IMR-90 (cell line): ENCODE measurements at regions not wholly inside any gene's neighbourhood (a gene's known extent, or its start where the extent isn't known, plus 50 kb on each side); places are given as distances from the start of the nearest gene placed in this dataset.
"Not testable (repeated sequence)": the region's sequence is repeated elsewhere in the genome, so short reads cannot be mapped to it uniquely, and the experiment has no call there.

Experiments
- ATAC-seq: fragments of 200-7000 bp; cut with Tn5 transposase; 2 replicates; pipeline ENCODE4 v1.9.1; 2020; ENCODE audit warnings: low read depth, mild to moderate bottlenecking, moderate library complexity
- BruUV-seq: library from RNA; stranded (reverse); fragments of 400-500 nt; replicated peaks from 2 replicates; lab custom pipeline; 2021; lab: Mats Ljungman, UMichigan
- CTCF ChIA-PET: fragments of 300-600 bp; formaldehyde crosslinking; extraction: SDS; loops from one replicate; lab custom pipeline; 2021; ENCODE audit warnings: antibody characterized with exemption; lab: Yijun Ruan, JAX
- POLR2A ChIA-PET: fragments of 300-600 bp; sonication (Branson Sonifier 250); formaldehyde crosslinking; loops from one replicate; lab custom pipeline; 2022; ENCODE audit warnings: antibody characterized with exemption; ENCODE audit not compliant: unreplicated experiment; lab: Charles Lee
- DNase-seq: peaks from one replicate; pipeline ENCODE4 v3.0.0; 2013
- H2AFZ ChIP-seq: replicated peaks from 2 replicates; pipeline ENCODE3; 2013; ENCODE audit warnings: low read length, mild to moderate bottlenecking; ENCODE audit not compliant: poor library complexity
- H2AK5ac ChIP-seq: 2 replicates; pipeline ENCODE4 v1.6.1; 2013; ENCODE audit warnings: low read depth, low read length, inconsistent platforms
- H2AK9ac ChIP-seq: replicated peaks from 2 replicates; pipeline ENCODE3; 2013; ENCODE audit warnings: mild to moderate bottlenecking, low read depth, low read length, moderate library complexity; ENCODE audit not compliant: poor library complexity
- H2BK120ac ChIP-seq: 2 replicates; pipeline ENCODE4 v1.6.1; 2013; ENCODE audit warnings: low read depth, low read length, inconsistent platforms
- H2BK15ac ChIP-seq: 3 replicates; pipeline ENCODE4 v1.6.1; 2013; ENCODE audit warnings: low read depth, low read length, inconsistent platforms
- H2BK20ac ChIP-seq: 2 replicates; pipeline ENCODE4 v1.6.1; 2013; ENCODE audit warnings: low read depth, mild to moderate bottlenecking, inconsistent platforms, low read length, moderate library complexity
- H2BK5ac ChIP-seq: 2 replicates; pipeline ENCODE4 v1.6.1; 2013; ENCODE audit warnings: mild to moderate bottlenecking, low read depth, low read length, inconsistent platforms; ENCODE audit not compliant: poor library complexity, severe bottlenecking
- H3K14ac ChIP-seq: replicated peaks from 2 replicates; pipeline ENCODE4 v1.6.1; 2013; ENCODE audit warnings: low read depth, low read length, inconsistent platforms
- H3K18ac ChIP-seq: 2 replicates; pipeline ENCODE4 v1.6.1; 2013; ENCODE audit warnings: low read depth, low read length, control low read depth
- H3K23ac ChIP-seq: 2 replicates; pipeline ENCODE4 v1.6.1; 2013; ENCODE audit warnings: low read depth, low read length, inconsistent platforms
- H3K27ac ChIP-seq: 2 replicates; pipeline ENCODE4 v1.5.1; 2013; ENCODE audit warnings: mild to moderate bottlenecking, control low read depth, low read length; ENCODE audit not compliant: insufficient read depth
- H3K27me3 ChIP-seq: 2 replicates; pipeline ENCODE4 v1.6.1; 2013; ENCODE audit warnings: low read length; ENCODE audit not compliant: control insufficient read depth, insufficient read depth
- H3K36me3 ChIP-seq: 2 replicates; pipeline ENCODE4 v1.6.1; 2013; ENCODE audit warnings: low read length, mixed read lengths; ENCODE audit not compliant: control insufficient read depth, insufficient read depth
- H3K4ac ChIP-seq: 2 replicates; pipeline ENCODE4 v1.6.1; 2013; ENCODE audit warnings: low read depth, low read length, inconsistent platforms
- H3K4me1 ChIP-seq: 2 replicates; pipeline ENCODE4 v1.6.1; 2013; ENCODE audit warnings: low read length, mixed read lengths; ENCODE audit not compliant: control insufficient read depth, insufficient read depth
- H3K4me2 ChIP-seq: 2 replicates; pipeline ENCODE4 v1.6.1; 2013; ENCODE audit warnings: low read depth, mild to moderate bottlenecking, control low read depth, low read length, moderate library complexity
- H3K4me3 ChIP-seq: 2 replicates; pipeline ENCODE4 v1.5.1; 2013; ENCODE audit warnings: low read depth, mild to moderate bottlenecking, control low read depth, low read length, moderate library complexity; ENCODE audit not compliant: insufficient read depth
- H3K56ac ChIP-seq: 2 replicates; pipeline ENCODE4 v1.6.1; 2013; ENCODE audit warnings: low read length, inconsistent platforms; ENCODE audit not compliant: insufficient read depth; ENCODE audit errors: extremely low read depth
- H3K79me1 ChIP-seq, 2 experiments: 2 replicates each; pipeline ENCODE4 v1.6.1; 2013; ENCODE audit warnings: low read length in 2 of 2, inconsistent platforms in 1 of 2, low read depth in 1 of 2
- H3K9ac ChIP-seq: 2 replicates; pipeline ENCODE4 v1.6.1; 2013; ENCODE audit warnings: low read depth, low read length, control low read depth
- H3K9me1 ChIP-seq: 2 replicates; pipeline ENCODE4 v1.6.1; 2013; ENCODE audit warnings: low read length, inconsistent platforms; ENCODE audit not compliant: insufficient read depth
- H3K9me3 ChIP-seq: 2 replicates; pipeline ENCODE4 v1.6.1; 2013; ENCODE audit warnings: low read length; ENCODE audit not compliant: control insufficient read depth, insufficient read depth
- H4K20me1 ChIP-seq: 2 replicates; pipeline ENCODE4 v1.6.1; 2013; ENCODE audit warnings: low read length, inconsistent platforms; ENCODE audit not compliant: insufficient read depth
- H4K5ac ChIP-seq: 2 replicates; pipeline ENCODE4 v1.6.1; 2013; ENCODE audit warnings: mild to moderate bottlenecking, low read depth, low read length, control low read depth
- H4K8ac ChIP-seq, 2 experiments: 2 replicates each; pipeline ENCODE4 v1.6.1; 2013; ENCODE audit warnings: low read depth in 2 of 2, low read length in 2 of 2, control low read depth in 1 of 2, inconsistent platforms in 1 of 2
- H4K91ac ChIP-seq: 2 replicates; pipeline ENCODE4 v1.6.1; 2013; ENCODE audit warnings: low read depth, low read length, inconsistent platforms; ENCODE audit not compliant: insufficient read depth
- CEBPB ChIP-seq: IDR thresholded peaks from 2 replicates; pipeline ENCODE4 v1.6.1; 2012; ENCODE audit warnings: low read depth, low read length, improper control_type of control experiment
- FOS ChIP-seq: fragments of 150-350 bp; IDR thresholded peaks from 2 replicates; pipeline ENCODE4 v1.6.1; 2016; ENCODE audit warnings: low read depth, low read length
- RCOR1 ChIP-seq: IDR thresholded peaks from 2 replicates; pipeline ENCODE4 v1.6.1; 2012; ENCODE audit warnings: mild to moderate bottlenecking, low read length, improper control_type of control experiment; ENCODE audit not compliant: insufficient replicate concordance
- WGBS, 2 experiments: methylation state at CpG; one replicate each; pipeline versions ENCODE4 v1.1.5 to v1.1.7; 2013; ENCODE audit warnings: missing lambda C conversion rate in 2 of 2; ENCODE audit not compliant: insufficient read length in 1 of 2; ENCODE audit errors: extremely low coverage in 2 of 2; 5-methylcytosine and 5-hydroxymethylcytosine counted together
- dilution Hi-C: fragments of 300-500 bp; cut with HindIII; formaldehyde crosslinking; loops from one replicate; pipeline ENCODE4 v1.14.3; 2018; ENCODE audit warnings: low sequenced_read_pairs; ENCODE audit not compliant: unreplicated experiment
- in situ Hi-C: fragments of 300-500 bp; cut with MboI; formaldehyde crosslinking; loops from 3 replicates; pipeline ENCODE4 v1.14.3; 2019; ENCODE audit warnings: low sequenced_read_pairs, inconsistent platforms, mixed read lengths
- intact Hi-C: fragments of 100-400 bp; cut with micrococcal nuclease; formaldehyde crosslinking; loops from 2 replicates; pipeline ENCODE4 v1.10.0; 2022

GRCh38 chr17:21550031-21550430 lies 142.3 kb upstream of the KCNJ18 start:
- H3K9ac ChIP-seq, ATAC-seq, in situ Hi-C loops, POLR2A ChIA-PET, H2AK5ac ChIP-seq, BruUV-seq, H2AFZ ChIP-seq, H2BK15ac ChIP-seq, intact Hi-C loops, H3K27me3 ChIP-seq, H3K9me3 ChIP-seq, H4K5ac ChIP-seq, dilution Hi-C loops: not testable (repeated sequence)
- peak; percentile 65 for TF ChIP-seq FOS
- TF ChIP-seq CEBPB, result peak; percentile 63; the same call in 1 of the 2 replicates
- peak; percentile 73 for TF ChIP-seq RCOR1
- H3K4ac ChIP-seq, result peak overlapping the region; percentile 97
- H3K4me3 ChIP-seq, result peak overlapping the region; percentile 83
- H2BK5ac ChIP-seq, result peak overlapping the region; percentile 82
- H2AK9ac ChIP-seq, result peak overlapping the region; percentile 42
- H2BK20ac ChIP-seq, result peak overlapping the region; percentile 66; the same call in 1 of the 2 replicates
- peak overlapping the region; percentile 60; the same call in 1 of the 2 replicates for H4K91ac ChIP-seq
- H3K4me2 ChIP-seq, result peak overlapping the region; percentile 91
- no CpG with 5 or more reads among the region's 3 CpGs for WGBS, 2 experiments
- H4K20me1 ChIP-seq, result peaks cover 35% of the 10 kb centered on the region
- H3K79me1 ChIP-seq, result peaks cover 28 to 45% of the 10 kb centered on the region in 2 experiments
- H3K36me3 ChIP-seq, result peaks cover 13% of the 10 kb centered on the region
- DNase-seq, result peak; percentile 90
- H3K27ac ChIP-seq, result peak overlapping the region; percentile 75; the same call in 1 of the 2 replicates
- H3K56ac ChIP-seq, result peak overlapping the region; percentile 20; the same call in 1 of the 2 replicates
- H3K9me1 ChIP-seq, result peaks cover 14% of the 10 kb centered on the region; the same call in 1 of the 2 replicates
- peak overlapping the region; percentile 87 for H3K23ac ChIP-seq
- peak overlapping the region; percentile 96 for H3K14ac ChIP-seq
- peak overlapping the region; percentile 35 to 63; a peak in 3 of 4 replicates for H4K8ac ChIP-seq
- peak overlapping the region; percentile 54; the same call in 1 of the 2 replicates for H3K18ac ChIP-seq
- peaks cover 11% of the 10 kb centered on the region for H3K4me1 ChIP-seq
- peak overlapping the region; percentile 92 for H2BK120ac ChIP-seq
- CTCF ChIA-PET, result interaction anchor here (1.0 kb wide), 1 partner anchor 37 kb away, joined by 3 read pairs; no protein-coding TSS in a partner anchor
